8988T (cell line): ENCODE measurements at regions not wholly inside any gene's neighbourhood (a gene's known extent, or its start where the extent isn't known, plus 50 kb on each side); places are given as distances from the start of the nearest gene placed in this dataset.
A peak's percentile ranks its signal among the peaks of the same experiment; 100 is the strongest.

Experiments
- DNase-seq: peaks from one replicate; pipeline ENCODE4 v3.0.0; 2011

DNA sequence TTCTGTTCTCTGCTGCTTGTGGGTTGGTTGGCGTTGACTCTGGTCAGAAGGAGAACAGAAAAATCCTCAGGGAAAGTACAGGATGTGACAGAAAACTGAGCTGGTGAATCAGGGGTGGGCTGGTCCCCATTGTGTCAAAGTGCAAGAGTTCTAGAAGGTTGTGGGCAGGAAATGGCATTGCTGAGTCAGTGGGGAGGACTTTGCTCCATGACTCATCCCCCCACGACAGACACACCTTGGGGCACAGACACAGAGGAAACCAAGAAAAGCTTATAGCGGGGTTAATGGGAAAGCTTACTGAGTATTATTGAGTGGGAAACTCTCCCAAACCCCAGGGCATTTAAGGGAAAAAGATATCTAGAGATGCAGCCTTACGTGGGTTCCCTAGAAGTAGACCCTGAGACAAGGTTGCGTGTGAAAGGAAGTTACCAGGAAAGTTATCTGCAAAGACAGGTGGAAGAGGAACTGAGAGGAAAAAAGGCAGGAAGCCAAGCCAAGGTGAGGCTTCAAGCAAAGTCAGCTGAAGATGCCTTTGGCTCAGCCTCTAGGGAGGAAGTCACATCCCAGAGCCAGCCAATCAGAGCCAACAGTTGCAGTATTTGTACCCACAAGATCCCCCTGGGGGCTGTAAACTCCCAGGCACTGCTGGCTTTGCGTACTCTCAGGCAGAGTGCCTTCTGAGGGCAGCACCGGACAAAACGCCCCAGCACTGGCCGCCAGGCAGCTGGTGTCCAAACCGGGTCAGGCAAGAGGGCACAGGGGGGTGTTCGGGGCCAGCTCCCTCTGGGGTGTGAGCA lies 86.4 kb downstream of the FOXL1 start:
- peak; percentile 44 for DNase-seq

DNA sequence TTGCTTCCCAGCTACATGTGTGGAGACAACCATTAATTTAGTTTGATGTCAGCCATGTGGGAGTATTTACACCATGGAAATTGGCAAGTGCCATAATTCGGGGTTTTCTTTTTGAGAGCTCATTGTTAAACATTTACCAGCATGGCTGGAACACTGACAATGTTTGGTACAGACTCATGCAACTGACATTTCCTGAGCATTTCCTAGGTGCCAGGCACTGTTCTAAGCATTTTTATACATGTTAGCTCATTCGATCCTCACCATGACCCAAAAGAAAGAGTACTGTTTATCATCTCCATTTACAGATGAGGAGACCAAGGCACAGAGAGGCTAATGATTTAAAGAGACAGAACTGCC lies 86.9 kb downstream of the FOXL1 start:
- no peak for DNase-seq

DNA sequence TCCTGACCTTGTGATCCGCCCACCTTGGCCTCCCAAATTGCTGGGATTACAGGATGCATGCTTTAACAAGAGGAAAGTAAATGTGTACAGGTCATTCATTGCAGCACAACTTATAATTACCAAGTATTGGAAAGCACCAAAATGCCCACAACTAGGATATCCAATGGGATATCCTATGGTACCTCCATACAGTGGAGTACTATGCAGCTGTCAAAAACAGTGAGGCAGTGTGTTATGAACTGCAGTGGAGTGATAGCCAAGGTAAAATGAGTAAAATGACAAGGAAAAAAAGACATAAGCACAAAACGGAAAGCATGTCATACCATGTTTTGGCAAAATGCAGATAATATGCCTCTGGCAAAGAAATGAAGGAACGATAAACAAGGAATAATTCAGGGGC lies 87.6 kb downstream of the FOXL1 start:
- DNase-seq = no peak

DNA sequence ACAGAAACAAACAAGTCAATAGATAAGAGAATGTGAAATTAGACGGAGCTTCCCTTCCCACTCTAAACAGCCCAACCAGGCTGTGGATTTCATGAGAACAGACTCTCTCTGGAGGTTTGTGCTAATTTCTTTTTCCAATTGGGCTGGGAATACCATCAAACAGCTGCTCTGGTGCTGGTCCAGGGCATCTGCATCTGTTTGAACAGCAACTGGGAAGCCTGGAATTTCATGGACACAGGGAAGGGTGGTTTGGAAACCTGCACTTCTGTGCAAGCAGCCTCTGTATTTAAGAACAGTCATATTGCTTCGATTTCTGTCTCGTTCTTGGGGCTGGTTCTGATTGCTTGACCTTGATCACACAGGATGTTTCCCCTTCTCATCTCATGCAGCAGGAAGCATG lies 88.7 kb downstream of the FOXL1 start:
- no peak for DNase-seq

DNA sequence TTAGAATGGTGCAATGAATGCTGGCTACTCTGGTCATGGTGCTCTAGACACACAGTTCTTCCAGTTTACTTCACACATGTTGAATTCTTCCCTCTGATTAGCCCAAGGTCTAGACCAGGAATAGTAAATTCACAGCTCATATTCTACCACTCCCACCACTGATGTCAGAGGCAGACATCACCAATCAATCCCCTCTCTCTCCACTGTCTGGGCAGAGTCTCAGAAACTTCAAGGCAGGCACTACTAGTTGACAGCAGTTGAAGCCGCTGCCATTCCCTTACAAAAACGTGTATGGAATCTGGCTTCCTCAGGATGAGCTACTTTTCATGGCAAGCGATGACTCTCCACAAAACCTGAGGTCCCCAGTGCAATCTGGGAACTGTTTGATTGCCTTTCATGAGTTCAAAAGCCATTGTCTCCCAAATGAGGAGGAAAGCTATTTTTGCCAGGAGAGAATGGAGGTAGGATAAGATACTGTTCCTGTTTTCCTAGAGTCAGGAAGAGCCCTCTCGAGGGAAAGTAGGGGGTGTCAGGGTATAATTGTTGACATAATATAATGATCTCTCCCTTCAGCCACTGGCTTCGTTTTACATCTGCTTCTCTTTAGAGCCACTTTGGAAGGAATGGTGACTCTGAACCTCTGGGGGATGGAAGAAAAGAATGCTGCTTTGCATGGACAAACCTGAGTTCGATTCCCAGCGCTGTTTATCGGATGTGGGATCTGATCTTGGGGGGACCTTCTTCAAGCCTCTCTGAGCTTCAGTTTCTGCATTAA lies 90.0 kb downstream of the FOXL1 start:
- no peak for DNase-seq

DNA sequence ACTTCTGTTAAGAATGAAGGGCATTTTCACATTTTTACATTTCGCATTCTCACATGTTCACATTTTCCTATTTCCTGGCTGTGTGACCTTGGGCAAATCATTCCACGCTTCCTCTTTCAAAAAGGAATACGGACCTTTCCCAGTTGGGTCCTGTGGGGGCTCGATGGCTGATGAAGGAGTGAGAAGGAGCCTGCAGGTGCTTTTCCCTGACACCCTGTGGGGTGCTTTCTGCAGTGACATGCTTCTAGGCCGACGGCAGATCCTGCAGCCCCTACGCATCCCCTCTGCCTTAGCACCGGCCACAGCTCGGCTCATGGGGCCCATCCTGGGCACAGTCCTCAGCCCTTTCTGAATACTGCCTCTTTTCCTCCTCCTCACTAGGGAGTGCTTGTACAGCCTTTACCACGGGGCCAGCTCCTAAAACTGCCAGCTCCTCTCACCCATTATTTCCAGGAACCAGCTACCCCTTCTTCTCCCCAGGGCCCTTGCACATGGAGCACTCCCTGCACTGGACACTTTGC lies 91.0 kb downstream of the FOXL1 start:
- DNase-seq = no peak

DNA sequence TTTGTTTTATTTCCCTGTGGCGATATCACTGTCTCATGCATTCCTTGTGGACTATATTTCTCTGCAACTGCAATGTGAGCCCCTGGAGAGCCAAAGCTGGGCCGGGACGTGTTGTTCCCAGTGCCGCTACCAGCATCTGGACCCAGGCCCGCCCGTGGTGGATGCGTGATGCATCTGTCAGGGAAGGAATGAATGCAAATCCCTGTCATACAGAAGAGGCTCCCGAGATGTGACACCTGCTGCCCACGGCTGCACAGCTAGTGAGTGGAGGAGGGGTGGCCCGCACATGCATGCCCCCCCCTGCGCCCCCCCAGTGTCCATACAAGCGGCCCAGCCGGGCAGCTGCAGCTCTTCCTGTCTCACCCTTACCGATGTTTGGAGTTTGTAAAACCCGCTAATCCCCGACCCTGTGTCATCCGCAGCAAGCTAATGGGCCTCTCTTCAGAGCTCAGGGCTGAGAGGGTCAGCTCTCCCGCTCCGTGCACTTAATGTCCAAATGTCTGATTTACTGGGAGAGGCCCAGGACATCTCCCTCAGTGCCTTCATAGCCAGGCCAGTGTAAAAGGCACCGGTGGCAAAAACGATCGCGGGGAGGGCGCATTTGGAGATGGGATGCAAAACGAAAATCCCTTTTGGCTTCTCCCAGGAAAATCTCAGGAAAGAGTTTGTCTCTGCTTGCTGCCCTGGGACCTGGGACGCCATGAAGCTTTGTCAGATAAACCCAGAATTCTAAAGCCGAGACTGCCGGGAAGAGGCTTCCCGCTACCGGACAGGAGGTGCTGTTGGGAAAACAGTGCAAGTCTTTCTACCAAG lies 91.8 kb downstream of the FOXL1 start:
- no peak for DNase-seq

DNA sequence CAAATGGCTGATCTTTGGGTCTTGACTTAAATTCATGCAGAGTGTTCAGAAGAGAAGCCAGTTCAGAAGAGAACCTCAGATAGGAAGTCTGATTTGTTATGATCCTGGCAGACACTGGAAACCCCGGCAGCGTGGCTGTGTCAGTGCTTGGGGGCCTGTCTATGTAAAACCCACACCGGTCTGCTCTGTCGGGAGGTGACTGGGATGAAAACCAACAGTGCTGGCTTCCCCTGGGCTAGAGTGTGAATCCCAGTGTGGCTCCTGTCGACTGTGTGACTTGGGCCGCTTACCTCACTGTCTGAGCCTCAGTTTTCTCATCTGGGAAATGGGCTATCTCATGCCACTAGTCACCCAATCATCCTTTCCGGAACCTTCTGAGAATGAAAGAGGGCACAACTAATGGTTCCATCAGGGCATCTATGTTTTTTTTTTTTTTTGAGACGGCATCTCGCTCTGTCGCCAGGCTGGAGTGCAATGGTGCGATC lies 92.4 kb downstream of the FOXL1 start:
- DNase-seq = no peak

DNA sequence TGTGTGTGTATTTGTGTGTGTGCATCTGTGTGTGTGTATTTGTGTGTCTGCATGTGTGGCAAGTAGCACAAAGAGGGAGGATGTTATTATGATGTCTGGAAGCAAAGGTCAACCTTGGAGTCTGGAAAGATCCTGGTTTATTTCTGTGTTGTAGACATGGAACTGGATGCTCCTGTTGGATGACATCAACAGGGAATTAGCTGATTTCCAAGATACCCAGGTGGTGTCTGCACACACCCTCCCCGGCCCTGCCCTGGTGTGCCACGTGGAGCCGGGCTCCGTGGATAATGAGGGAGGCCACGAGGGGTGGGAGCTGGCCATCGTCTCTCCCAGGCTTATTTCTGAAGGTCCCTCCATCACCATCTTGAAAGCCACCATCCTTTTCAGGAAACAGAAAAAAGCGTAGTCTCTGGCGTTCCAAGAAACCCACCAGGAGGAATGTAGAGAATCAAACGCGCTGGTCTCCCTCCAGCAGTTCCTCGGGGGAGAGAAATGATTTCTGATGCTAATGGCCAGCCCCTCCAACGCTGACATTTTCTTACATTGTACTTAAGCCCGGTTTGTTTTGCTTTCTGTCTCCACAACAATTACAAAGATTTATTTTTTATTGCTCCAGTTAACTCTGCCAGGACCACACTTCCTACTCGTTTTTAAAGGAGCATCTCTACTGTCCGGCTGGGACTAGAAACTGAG lies 93.3 kb downstream of the FOXL1 start:
- DNase-seq = no peak

DNA sequence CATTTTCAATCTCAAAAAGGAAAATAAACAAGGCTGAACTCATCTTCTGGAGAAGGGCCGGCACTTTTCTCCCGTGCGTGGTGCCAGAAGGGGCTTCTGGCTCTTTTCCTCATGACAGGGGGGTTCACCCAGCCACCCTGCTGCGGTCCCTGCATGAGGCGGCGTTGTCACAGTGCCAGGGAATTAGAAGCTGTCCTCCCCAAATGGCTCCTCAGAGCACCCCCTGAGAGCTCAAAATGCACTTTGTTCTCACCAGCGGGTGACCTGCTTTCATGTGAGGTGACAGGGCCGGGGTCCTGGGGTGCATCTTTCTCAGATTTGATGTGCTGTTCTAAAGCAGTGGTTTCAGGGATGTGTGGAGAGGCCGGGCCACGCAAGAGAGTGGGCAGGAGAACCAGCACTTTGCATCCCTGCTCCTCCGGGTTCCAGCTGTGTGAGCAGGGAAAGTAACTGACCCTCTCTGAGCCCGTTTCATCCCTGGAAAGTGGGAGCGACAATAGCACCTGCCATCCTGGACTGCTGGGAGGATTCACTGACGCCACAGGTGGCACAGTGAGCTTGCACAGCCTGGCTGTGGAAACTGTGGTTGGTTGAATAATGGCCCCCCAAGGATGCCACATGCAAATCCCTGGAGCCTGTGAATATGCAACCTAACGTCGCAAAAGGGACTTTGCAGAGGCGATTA lies 94.0 kb downstream of the FOXL1 start:
- no peak for DNase-seq

DNA sequence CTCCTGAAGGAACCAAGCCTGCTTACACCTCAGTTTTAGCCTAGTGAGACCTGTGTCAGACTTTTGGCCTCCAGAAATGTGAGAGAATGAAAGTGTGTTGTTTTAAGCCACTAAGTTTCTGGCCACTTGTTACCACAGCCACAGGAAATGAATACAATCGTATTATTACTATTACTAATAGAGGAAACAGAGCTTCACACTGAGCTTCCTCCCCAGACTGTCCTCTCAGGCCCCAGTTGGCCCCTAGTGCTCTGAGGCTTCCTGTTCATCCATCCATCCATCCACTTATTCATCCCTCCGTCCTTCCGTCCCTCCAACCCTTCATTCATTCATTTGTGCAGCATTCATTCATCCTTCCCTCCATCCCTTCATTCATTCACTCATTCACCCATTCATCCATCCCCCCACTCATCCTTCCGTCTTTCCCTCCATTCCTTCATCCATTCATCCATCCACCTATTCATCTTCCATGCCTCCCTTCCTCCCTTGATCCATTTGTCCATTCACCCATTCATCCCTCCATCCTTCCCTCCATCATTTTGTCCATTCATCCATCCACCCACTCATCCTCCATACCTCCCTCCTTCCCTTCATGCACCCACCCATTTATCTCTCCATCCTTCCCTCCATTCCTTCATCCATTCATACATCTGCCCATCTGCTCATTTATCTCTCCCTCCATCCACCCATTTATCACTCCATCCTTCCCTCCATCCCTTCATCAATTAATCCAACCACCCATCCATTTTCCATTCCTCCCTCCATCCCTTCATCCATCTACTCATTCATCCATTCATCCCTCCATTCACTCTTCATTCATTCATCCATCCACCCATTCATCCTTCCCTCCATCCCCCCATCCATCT lies 95.0 kb downstream of the FOXL1 start:
- no peak for DNase-seq

DNA sequence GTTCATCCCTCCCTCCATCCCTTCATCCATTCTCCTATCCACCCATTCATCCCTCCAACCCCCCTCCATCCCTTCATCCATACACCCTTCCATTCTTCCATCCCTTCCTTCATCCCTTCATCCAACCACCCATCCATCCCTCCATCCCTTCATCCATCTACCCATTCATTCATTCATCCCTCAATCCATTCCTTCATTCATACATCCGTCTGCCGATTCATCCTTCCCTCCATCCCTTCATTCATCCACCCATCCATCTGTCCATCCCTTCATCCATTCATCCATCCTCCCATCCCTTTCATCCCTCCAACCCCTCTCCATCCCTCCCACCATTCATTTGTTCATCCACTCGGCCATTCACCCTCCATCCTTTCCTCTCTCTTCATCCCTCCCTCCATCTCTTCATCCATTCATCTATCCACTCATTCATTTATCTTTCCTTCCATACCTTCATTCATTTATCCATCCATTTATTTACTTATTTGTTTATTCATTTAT lies 95.7 kb downstream of the FOXL1 start:
- DNase-seq = no peak

DNA sequence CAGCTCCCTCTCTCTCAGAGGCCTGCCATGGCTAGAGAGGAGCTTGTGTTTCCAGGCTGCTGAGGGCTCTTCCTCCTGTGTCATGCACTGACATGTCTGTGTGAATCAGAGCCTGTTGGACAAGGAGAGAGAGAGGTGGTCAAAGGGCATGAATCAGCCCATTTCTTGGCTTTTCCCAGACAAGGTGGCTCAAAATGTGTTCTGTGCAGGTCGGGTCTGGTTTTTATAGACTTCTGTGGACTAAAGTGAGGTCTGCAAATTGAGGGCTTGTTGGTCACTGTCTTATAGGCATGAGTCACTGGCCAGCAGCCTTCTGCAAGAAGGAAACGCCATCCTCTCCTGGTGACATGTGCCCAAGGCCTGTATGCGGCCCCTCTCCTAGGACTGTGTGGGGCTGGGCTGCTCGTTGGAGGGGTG lies 97.9 kb downstream of the FOXL1 start:
- no peak for DNase-seq

DNA sequence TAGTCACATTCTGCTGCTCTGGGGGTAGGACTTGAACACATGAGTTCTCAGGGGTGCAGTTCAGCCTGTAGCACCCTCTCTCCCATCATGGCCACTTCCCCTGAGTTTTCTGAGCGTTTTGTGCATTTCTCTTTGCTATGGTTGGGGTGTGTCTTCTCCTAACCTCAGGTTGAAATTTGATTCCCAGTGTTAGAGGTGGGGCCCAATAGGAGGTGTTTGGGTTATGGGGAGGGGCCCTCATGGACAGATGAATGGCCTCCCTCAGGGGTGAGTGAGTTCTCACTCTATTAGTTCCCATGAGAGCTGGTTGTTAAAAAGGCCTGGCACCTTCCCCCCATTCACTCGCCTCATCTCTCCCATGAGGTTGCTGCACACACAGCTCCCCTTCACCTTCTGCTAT lies 101.1 kb downstream of the FOXL1 start:
- DNase-seq = no peak

DNA sequence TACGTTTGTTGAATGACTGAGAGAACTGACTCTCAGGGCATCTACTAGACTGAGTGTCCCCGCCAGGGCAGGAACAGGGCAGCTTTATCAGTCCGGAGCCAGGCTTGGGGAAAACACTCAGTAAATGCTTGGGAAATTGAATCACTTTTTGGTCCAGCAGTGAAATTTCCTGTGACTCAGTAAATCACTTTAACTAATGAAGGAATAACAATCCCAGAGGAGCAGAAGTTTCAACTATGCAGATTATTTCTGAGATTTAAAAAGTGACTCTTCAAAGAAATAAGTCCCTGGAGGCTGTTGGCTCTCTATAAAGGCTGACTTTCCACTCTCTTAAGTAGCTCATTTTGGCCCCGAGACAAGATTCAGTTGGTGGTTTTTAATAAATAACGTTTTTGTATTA lies 101.8 kb downstream of the FOXL1 start:
- DNase-seq = no peak

DNA sequence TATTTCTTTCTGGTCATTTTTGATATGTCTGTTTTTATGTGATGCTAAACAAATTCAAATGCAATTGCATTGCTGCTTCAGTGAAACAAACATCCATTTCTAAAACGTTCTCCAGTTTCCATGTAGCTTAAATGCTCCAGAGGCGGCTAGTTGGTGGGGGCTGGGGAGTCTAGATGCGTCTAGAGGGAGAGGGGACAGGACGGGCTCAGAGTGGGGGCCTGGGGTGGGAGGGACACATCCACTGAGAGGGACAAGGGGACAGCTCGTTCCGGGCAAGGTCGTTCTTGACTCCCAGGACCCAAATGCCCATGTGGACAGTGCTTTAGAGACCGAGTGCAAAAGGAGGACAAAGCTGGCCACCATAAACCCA lies 102.3 kb downstream of the FOXL1 start:
- no peak for DNase-seq

DNA sequence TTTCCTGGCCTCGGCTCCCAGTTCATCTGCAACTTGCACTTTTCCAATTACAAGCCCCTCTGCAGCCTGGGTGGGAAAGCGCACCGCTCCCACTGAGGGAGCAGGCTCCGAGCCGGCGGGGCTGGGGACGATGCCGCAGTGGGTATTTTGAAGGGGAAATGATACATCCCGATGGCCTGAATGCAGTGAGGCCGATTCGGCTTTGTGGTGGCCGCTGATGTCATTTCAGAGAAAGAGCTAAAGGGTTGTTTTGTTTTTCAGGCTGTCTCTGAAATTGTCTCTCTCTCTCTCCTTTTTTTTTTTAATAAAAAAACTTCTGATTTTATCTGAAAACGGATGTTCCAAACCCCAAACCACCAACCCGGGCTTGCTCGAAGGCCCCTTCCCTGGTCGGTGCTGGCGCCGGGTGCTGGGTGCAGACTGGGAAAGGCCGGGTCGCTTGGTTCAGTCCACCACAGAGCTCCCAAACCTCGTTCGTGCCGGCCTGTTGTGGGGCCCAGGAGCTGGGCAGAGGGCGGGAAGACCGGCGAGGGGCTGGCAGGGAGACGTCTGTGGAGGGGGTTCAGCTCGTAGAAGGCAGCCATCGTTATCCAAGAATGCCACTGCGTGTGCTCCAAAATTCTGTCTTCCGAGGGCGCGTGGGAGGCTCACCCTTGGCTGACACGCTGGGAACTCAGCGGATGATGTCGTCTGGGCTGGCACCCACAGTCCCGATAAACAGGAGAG lies 102.8 kb downstream of the FOXL1 start:
- DNase-seq = no peak

DNA sequence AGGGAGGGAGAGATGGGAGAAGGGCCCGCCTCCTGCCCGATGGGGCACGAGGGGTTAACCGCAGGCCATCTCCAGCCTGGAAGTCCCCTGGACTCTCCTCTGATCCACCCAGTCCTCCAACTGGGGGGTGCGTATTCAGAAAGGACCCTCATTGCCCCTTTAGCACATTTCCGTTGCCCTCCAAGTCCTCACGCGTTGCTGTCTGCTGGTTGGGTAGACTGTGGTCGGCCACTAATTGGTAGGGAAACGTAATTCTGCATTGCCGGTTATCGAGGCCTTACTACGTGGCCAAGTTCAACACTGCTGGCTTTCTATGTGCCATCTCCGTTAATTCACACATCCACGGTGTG lies 103.4 kb downstream of the FOXL1 start:
- DNase-seq = no peak

DNA sequence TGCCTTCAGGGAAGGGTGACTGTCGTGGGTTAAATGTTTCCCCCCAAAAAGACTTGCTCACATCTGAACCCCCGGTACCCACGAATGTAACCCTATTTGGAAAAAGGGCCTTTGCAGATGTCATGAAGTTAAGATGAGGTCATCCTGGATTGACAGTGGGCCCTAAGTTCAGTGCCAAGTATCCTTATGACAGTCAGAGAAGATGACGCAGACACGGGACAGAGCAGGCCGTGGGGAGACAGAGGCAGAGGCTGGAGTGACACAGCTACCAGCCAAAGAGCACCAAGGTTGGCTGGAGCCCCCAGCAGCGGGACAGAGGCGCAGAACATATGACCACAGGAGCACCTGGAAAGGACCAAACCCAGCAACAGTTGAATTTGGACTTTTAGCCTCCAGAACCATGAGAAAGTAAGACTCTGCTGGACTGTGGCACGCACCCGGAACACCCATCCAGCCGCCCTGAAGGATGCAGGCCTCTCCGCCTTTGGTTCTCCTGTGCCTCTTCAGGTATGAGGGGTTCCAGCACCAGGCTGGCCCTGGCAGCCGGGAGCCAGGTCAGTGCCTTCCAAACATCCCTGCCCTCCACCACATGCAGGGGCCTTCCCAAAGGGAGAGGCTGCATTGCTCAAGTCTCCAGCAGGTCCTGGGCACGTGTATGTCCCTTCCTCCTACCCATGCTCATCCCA lies 104.0 kb downstream of the FOXL1 start:
- no peak for DNase-seq
